HK-2 (cell line): ENCODE measurements at regions not wholly inside any gene's neighbourhood (a gene's known extent, or its start where the extent isn't known, plus 50 kb on each side); places are given as distances from the start of the nearest gene placed in this dataset.

ENCODE experiments used
- DNase-seq: peaks from one replicate; pipeline ENCODE4 v3.0.0-alpha.2; 2018; ENCODE audit not compliant: unreplicated experiment

- no peak for DNase-seq
Observed at GRCh38 chr20:57788936-57789613, 79.3 kb upstream of the PMEPA1 start.

GRCh38 chr20:57787990-57788781 is 78.4 kb upstream of the PMEPA1 start:
- DNase-seq = peak; percentile 41

GRCh38 chr20:57787151-57787989 is 77.6 kb upstream of the PMEPA1 start:
- DNase-seq = no peak

- DNase-seq = no peak
Observed at GRCh38 chr20:57786304-57786932, 76.6 kb upstream of the PMEPA1 start.

- no peak for DNase-seq
Observed at GRCh38 chr20:57785720-57786119, 75.9 kb upstream of the PMEPA1 start.

DNA sequence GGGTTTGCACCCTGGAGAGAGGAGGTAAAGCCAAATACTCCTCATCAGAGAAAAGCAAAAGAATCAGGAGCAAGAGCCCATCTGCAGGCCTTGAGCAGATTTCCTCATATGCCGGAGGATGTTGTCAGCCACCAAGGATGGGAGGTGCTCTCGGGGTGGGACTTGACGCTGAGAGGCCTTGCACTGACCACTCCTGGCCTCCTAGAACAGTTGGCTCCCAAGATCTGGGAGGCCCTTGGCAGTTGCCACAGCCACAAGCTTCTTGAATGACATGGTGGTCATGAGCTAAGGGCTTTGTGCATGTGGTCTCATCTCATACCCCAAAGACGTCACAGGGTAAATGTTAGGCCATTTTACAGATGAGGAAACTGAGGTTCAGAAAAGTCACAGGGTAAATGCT is 75.2 kb upstream of the PMEPA1 start:
- no peak for DNase-seq

DNA sequence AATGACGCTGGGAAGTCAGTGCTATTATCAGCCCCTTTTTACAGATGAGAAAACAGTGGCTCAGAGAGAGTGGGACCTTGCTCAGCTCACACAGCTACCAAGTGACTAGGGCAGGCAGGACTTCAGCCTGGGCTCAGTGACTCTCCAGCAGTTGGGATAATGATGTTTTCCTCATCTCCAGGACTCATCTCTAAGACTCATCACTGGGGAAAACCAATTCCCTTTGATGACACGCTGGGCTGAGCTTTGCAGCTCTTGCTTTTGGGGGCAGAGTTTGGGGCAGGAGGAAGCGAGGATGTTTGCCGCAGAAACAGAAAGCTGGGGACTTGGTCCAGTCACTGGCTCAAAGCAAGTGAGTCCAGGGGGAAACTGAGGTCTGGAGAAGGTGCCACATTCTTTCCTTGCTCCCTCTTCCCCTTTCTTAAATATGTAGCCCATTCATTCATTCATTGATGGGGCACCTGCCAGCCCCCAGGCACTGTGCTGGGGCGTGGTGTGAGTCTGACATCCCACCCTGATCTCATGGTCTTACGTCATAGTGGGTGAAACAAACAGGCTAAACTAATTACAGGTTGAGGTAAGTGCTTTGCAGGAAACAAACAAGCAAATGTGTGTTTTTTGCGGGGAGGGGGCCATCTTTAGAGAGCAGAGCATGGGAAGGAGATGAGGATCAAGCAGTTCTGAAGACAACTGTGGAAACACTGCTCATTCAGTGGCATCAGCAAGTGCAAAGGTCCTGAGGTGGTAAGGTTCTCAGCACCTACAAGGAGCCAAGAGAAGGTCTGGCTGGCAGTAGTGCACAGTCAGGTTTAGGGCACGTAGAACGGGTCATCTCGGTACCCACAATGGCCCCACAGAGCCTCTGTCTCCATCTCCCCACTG is 74.4 kb upstream of the PMEPA1 start:
- no peak for DNase-seq

GRCh38 chr20:57783196-57783595 is 73.4 kb upstream of the PMEPA1 start:
- no peak for DNase-seq

DNA sequence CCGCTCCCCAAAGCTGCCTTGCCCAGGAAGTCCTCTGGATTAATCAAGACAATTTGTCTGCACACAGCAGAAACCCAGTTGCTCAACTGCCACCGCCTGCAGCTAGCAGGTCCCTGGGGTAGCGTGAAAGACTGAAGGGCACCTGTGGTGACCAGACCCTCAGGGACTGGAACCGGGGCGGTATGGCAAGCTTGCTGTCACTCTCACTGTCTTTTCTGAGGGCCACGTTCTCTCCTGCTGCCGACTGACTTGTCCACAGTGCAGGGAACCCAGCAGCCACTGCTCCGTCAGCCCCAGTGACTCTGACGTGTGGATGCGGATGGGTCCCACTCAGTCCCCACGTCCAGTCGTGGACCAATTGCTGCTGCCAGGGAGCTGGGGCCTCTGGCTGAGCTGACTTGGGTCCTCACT is 72.8 kb upstream of the PMEPA1 start:
- no peak for DNase-seq

DNA sequence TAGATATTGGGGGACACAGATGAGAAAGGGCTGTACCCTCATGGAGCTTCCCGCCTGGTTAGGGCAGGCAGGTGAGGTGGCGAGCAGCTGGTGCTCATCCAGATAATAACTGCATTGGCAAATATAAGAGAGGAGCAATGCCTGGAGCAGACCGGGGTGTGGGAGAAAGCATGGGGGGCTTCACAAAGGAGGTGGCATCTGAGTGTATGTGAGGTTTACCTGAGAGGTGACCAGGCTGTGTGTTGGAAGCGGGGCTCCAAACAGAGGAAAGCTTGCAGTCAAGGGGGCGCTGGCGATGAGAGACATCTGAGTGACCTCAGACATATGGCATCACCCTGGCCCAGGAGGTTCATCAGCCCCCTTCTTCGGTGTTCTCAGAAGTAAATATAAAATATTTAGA is 72.1 kb upstream of the PMEPA1 start:
- DNase-seq = no peak

- no peak for DNase-seq
Observed at GRCh38 chr20:57780906-57781305, 71.1 kb upstream of the PMEPA1 start.

GRCh38 chr20:57780398-57780797 is 70.6 kb upstream of the PMEPA1 start:
- DNase-seq = no peak

GRCh38 chr20:57779401-57780003 is 69.7 kb upstream of the PMEPA1 start:
- DNase-seq = no peak

- DNase-seq = no peak
Observed at GRCh38 chr20:57777911-57778310, 68.1 kb upstream of the PMEPA1 start.

GRCh38 chr20:57774951-57775350 is 65.1 kb upstream of the PMEPA1 start:
- DNase-seq = no peak

GRCh38 chr20:57774111-57774880 is 64.5 kb upstream of the PMEPA1 start:
- no peak for DNase-seq

GRCh38 chr20:57773059-57773815 is 63.4 kb upstream of the PMEPA1 start:
- DNase-seq = no peak

DNA sequence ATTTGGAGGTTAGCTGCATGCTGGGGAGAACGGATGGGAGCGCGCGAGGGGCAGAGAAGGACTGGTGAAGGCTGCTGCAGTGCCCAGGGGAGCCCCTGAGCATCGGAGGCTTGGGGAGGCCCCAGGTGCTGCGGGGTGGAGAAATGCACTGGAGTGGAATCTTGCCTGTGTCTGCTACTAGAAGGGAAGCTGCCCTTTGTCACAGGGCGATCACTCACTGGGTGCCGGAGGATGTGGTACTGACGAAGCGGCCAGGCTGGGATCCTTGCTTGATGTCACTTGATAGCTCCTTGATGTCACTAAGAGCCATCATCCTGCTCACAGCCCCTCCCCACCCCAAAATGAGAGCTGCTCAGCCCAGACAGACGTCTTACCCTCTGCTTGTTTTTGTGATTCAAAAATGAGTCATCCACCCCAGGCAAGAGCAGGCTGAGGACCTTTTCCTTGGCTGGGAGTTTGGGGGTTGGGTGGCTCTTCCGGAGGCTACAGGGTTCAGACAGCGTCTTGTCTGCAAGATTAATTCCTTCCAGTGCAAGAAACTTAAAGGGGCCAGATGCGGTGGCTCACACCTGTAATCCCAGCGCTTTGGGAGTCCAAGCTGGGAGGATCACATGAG is 62.6 kb upstream of the PMEPA1 start:
- peak; percentile 65 for DNase-seq
